Testis (tissue), 2 donors: ENCODE measurements at regions not wholly inside any gene's neighbourhood (a gene's known extent, or its start where the extent isn't known, plus 50 kb on each side); places are given as distances from the start of the nearest gene placed in this dataset.

Source experiments
- DNase-seq: peaks from one replicate; pipeline ENCODE4 v3.0.0-alpha.2; 2019
- H3K27ac ChIP-seq, 2 donors: fragments of 200-600 bp; sonication (generic); one replicate each; pipeline ENCODE4 v1.5.1; 2019
- H3K27me3 ChIP-seq: fragments of 200-600 bp; sonication (generic); one replicate; pipeline ENCODE4 v1.5.1; 2019
- H3K36me3 ChIP-seq: fragments of 200-600 bp; sonication (generic); one replicate; pipeline ENCODE4 v1.5.1; 2017; ENCODE audit warnings: low read depth; ENCODE audit errors: missing control alignments
- H3K4me1 ChIP-seq: fragments of 200-600 bp; sonication (generic); one replicate; pipeline ENCODE4 v1.5.1; 2019
- H3K4me3 ChIP-seq, 2 donors: fragments of 200-600 bp; sonication (generic); one replicate each; pipeline ENCODE4 v1.5.1; 2017 to 2019
- H3K9me3 ChIP-seq: fragments of 200-600 bp; sonication (generic); one replicate; pipeline ENCODE4 v1.5.1; 2017
- CTCF ChIP-seq, 3 experiments: fragments of 450-650 bp in 2 of 3; fragments of 200-600 bp in 1 of 3; sonication (generic) in 1 of 3; IDR thresholded peaks; one replicate each; pipeline ENCODE4 v1.5.1; 2016 to 2019; ENCODE audit warnings: antibody characterized with exemption in 3 of 3, mild to moderate bottlenecking in 2 of 3, moderate library complexity in 1 of 3
- POLR2A ChIP-seq: fragments of 450-650 bp; IDR thresholded peaks from one replicate; pipeline ENCODE4 v1.6.1; 2017; ENCODE audit warnings: antibody characterized with exemption, mild to moderate bottlenecking, moderate library complexity
- WGBS, 2 donors: methylation state at CpG; one replicate each; pipeline ENCODE4 v1.1.5; 2018; 5-methylcytosine and 5-hydroxymethylcytosine counted together
- intact Hi-C: fragments of 100-400 bp; cut with DNase I; formaldehyde crosslinking; loops from one replicate; pipeline ENCODE4 v1.15.1; 2023; ENCODE audit warnings: low total_unique reads

DNA sequence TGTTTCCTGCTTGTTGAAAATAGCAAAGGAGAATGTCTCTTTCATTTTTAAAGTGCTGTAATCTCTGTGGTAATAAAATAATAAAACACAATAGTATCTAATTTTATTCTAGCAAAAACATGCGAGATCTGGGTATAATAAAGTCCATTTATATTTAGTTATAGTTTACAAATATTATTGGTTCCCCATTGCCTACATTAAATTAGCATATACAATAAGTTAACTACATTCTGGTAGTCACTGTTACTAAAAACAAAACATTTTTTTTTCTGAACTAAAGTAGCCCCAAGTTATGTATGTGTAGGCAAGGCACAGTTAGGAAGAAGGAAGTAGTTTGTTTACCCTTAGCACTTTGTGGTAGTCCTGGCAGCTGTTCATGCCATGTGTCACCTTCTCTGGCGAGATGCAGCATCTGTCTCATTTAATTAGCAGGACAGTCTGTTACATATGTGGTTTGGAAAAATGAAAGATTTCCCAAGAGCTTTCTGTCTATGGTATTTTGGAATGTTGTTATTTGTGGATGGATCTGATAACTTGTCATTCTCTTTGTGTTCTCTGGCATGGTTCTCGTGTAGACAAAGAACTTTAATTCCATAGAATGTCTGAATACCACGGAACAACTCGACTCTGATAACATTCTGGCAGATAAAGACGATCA lies 231.3 kb upstream of the PITX2 start:
- WGBS, 2 donors: 50 to 55% methylated on average over 6 of the region's 6 CpGs
- TF ChIP-seq CTCF (IDR thresholded peaks at IDR 0.05) (no peak), POLR2A (no peak)
- intact Hi-C loops: no loop called here
- Histone ChIP-seq H3K27ac (no peak overlapping the region), H3K27me3 (no peaks in the 10 kb centered on the region), H3K9me3 (no peaks in the 10 kb centered on the region), H3K4me1 (no peaks in the 10 kb centered on the region), H3K4me3 (no peak overlapping the region), H3K36me3 (no peaks in the 10 kb centered on the region)
- DNase-seq: no peak

GRCh38 chr4:110860125-110860524 lies 237.2 kb upstream of the PITX2 start:
- H3K36me3 ChIP-seq: no peaks in the 10 kb centered on the region
- no peaks in the 10 kb centered on the region for H3K9me3 ChIP-seq
- intact Hi-C loops: no loop called here
- H3K4me3 ChIP-seq: no peak overlapping the region
- no peak overlapping the region for H3K27ac ChIP-seq
- DNase-seq: no peak
- no peaks in the 10 kb centered on the region for H3K4me1 ChIP-seq
- H3K27me3 ChIP-seq: no peaks in the 10 kb centered on the region
- no peak for TF ChIP-seq CTCF (IDR thresholded peaks at IDR 0.05)
- no peak for TF ChIP-seq POLR2A
- 75 to 78% methylated on average over 6 of the region's 6 CpGs for WGBS, 2 donors

DNA sequence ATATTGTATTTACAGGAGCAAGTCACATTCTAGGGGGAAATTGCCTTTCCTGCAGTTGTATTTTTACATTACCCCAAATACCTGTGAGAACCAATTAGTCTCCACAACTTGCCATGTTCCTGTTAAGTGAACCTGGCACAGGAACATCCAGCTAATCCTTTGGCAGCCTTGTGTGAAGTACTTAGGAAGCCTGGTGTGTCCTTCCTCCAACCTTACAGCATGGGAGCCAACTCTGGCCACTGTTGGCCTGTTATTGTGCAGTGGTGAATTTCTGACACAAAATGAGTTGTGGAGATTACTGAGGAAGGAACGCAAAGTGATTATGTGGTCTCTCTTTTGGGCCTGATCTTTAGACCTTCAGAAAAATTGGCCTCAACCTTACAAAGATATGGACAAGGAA lies 238.0 kb upstream of the PITX2 start:
- no peaks in the 10 kb centered on the region for H3K36me3 ChIP-seq
- 60% methylated on average over 1 of the region's 1 CpG for WGBS, 2 donors
- H3K27me3 ChIP-seq: no peaks in the 10 kb centered on the region
- H3K9me3 ChIP-seq: no peaks in the 10 kb centered on the region
- no peaks in the 10 kb centered on the region for H3K4me1 ChIP-seq
- no peak for DNase-seq
- no peak overlapping the region for H3K4me3 ChIP-seq
- H3K27ac ChIP-seq: no peak overlapping the region
- TF ChIP-seq CTCF (IDR thresholded peaks at IDR 0.05) (no peak), POLR2A (no peak)
- intact Hi-C loops: no loop called here

- H3K4me1 ChIP-seq: no peaks in the 10 kb centered on the region
- no peaks in the 10 kb centered on the region for H3K36me3 ChIP-seq
- no peak overlapping the region for H3K27ac ChIP-seq
- H3K27me3 ChIP-seq: no peaks in the 10 kb centered on the region
- H3K9me3 ChIP-seq: no peaks in the 10 kb centered on the region
- no peak for DNase-seq
- TF ChIP-seq POLR2A (no peak), CTCF (IDR thresholded peaks at IDR 0.05) (no peak)
- intact Hi-C loops: no loop called here
- H3K4me3 ChIP-seq: no peak overlapping the region
- WGBS, 2 donors: 19 to 27% methylated on average over 1 of the region's 1 CpG
Observed at GRCh38 chr4:110865611-110866259, 242.9 kb upstream of the PITX2 start.
